ENCODE measurements at regions not wholly inside any gene's neighbourhood (a gene's known extent, or its start where the extent isn't known, plus 50 kb on each side); places are given as distances from the start of the nearest gene placed in this dataset.

- TF ChIP-seq CTCF (IDR thresholded peaks at IDR 0.05) (no peak), POLR2A (IDR thresholded peaks at IDR 0.05) (no peak)
Measured at GRCh38 chr15:24763891-24764290, 88.3 kb downstream of the NPAP1 start.
